Esophagus muscularis mucosa (tissue), 4 donors: ENCODE measurements at regions not wholly inside any gene's neighbourhood (a gene's known extent, or its start where the extent isn't known, plus 50 kb on each side); places are given as distances from the start of the nearest gene placed in this dataset.

Experiments used
- EP300 ChIP-seq: sonication (generic); formaldehyde crosslinking; IDR thresholded peaks from one replicate; pipeline ENCODE4 v1.6.1; 2017; ENCODE audit warnings: antibody characterized with exemption
- POLR2A ChIP-seq: fragments of 450-650 bp; IDR thresholded peaks from one replicate; pipeline ENCODE4 v1.6.1; 2017; ENCODE audit warnings: antibody characterized with exemption, moderate library complexity, mild to moderate bottlenecking, low read depth
- POLR2AphosphoS5 ChIP-seq, 2 donors: sonication (generic); formaldehyde crosslinking; IDR thresholded peaks; one replicate each; pipeline ENCODE4 v1.6.1; 2017; ENCODE audit warnings: antibody characterized with exemption in 2 of 2
- TF ChIP-seq, protein P1 (sequence below), 3 experiments: fragments of 200-600 bp in 2 of 3; fragments of 450-650 bp in 1 of 3; sonication (generic) in 2 of 3; IDR thresholded peaks; one replicate each; pipeline ENCODE4 v1.5.1; 2017 to 2019; ENCODE audit warnings: antibody characterized with exemption in 3 of 3, mild to moderate bottlenecking in 2 of 3, moderate library complexity in 1 of 3

DNA sequence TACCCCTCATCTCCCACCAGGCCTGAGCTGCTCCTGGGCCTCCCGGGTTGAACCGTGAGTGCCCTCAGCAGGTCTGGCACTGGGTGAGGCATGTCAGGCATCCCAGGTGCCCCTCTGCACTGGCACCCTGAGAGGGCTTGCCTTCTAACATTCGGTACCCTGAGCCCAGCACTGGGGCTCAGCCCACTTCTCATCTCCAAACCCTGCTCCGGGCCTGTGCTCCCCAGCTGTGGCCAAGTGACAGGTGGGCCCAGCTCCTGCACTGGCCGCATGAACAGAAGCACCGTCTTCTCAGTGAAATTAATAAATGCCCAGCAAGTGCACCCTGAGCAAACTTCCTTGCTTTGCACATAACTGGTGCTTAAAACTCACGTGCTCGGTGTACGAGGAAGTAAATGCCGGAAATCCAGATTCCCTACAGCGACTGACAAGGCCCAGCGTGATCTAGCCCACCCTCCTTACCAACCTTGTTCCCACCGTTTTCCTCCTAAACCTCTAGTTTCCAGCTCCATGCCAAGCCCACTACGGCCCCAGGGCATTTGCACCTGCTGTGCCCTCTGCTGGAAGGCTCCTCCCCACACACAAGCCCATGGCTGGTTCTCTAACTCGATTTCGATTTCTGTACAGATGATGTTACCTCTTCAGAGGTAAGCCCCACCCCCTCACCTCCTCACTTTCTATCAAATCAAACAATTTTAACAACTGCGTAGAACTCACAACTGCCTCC is 115.2 kb upstream of the NCOR2 start:
- TF ChIP-seq, protein P1, sequence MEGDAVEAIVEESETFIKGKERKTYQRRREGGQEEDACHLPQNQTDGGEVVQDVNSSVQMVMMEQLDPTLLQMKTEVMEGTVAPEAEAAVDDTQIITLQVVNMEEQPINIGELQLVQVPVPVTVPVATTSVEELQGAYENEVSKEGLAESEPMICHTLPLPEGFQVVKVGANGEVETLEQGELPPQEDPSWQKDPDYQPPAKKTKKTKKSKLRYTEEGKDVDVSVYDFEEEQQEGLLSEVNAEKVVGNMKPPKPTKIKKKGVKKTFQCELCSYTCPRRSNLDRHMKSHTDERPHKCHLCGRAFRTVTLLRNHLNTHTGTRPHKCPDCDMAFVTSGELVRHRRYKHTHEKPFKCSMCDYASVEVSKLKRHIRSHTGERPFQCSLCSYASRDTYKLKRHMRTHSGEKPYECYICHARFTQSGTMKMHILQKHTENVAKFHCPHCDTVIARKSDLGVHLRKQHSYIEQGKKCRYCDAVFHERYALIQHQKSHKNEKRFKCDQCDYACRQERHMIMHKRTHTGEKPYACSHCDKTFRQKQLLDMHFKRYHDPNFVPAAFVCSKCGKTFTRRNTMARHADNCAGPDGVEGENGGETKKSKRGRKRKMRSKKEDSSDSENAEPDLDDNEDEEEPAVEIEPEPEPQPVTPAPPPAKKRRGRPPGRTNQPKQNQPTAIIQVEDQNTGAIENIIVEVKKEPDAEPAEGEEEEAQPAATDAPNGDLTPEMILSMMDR (IDR thresholded peaks at IDR 0.05) = no peak
- no peak for TF ChIP-seq POLR2A
- no peak for TF ChIP-seq POLR2AphosphoS5 (IDR thresholded peaks at IDR 0.05)
- TF ChIP-seq EP300 = no peak
